PC-9 (cell line): ENCODE measurements at regions not wholly inside any gene's neighbourhood (a gene's known extent, or its start where the extent isn't known, plus 50 kb on each side); places are given as distances from the start of the nearest gene placed in this dataset.
"Not testable (repeated sequence)": the region's sequence is repeated elsewhere in the genome, so short reads cannot be mapped to it uniquely, and the experiment has no call there.

ENCODE experiments used
- BruUV-seq: library from RNA; stranded (reverse); fragments of 400-500 nt; replicated peaks from 2 replicates; lab custom pipeline; 2021; lab: Mats Ljungman, UMichigan
- CTCF ChIA-PET: fragments of 300-600 bp; sonication (Branson Sonifier 250); formaldehyde crosslinking; loops from one replicate; lab custom pipeline; 2022; ENCODE audit warnings: antibody characterized with exemption; lab: Charles Lee
- POLR2A ChIA-PET: fragments of 300-600 bp; sonication (Branson Sonifier 250); formaldehyde crosslinking; loops from one replicate; lab custom pipeline; 2022; ENCODE audit warnings: antibody characterized with exemption; ENCODE audit not compliant: unreplicated experiment; lab: Charles Lee
- DNase-seq, 2 experiments: peaks; one replicate each; pipeline versions ENCODE4 v3.0.0 to v3.0.0-alpha.2; 2015 to 2022; ENCODE audit warnings: mixed read lengths in 1 of 2
- H2AFZ ChIP-seq: fragments of 200-600 bp; sonication (generic); 2 replicates; pipeline ENCODE4 v1.8.1; 2017; ENCODE audit warnings: antibody characterized with exemption
- H3F3A ChIP-seq: fragments of 200-600 bp; sonication (generic); 2 replicates; pipeline ENCODE4 v1.8.1; 2017; ENCODE audit warnings: antibody characterized with exemption, mild to moderate bottlenecking, low read depth; ENCODE audit not compliant: insufficient read depth
- H3K27ac ChIP-seq: fragments of 200-600 bp; sonication (generic); 2 replicates; pipeline ENCODE4 v1.6.1; 2016; ENCODE audit warnings: mixed run types
- H3K27me3 ChIP-seq: fragments of 200-600 bp; sonication (generic); 2 replicates; pipeline ENCODE4 v1.6.1; 2016; ENCODE audit warnings: low read depth, mixed run types; ENCODE audit not compliant: insufficient read depth
- H3K36me3 ChIP-seq: fragments of 200-600 bp; sonication (generic); 2 replicates; pipeline ENCODE4 v1.6.1; 2016; ENCODE audit warnings: low read depth, mixed run types
- H3K4me1 ChIP-seq: fragments of 200-600 bp; sonication (generic); replicated peaks from 2 replicates; pipeline ENCODE4 v1.6.1; 2016; ENCODE audit warnings: mixed run types; ENCODE audit not compliant: insufficient read depth
- H3K4me2 ChIP-seq: fragments of 200-600 bp; sonication (generic); 2 replicates; pipeline ENCODE4 v1.6.1; 2017; ENCODE audit warnings: mixed run types
- H3K4me3 ChIP-seq: fragments of 200-600 bp; sonication (generic); 2 replicates; pipeline ENCODE4 v1.6.1; 2016; ENCODE audit warnings: mixed run types
- H3K79me2 ChIP-seq: fragments of 200-600 bp; sonication (generic); 2 replicates; pipeline ENCODE4 v1.6.1; 2017; ENCODE audit warnings: low read depth, mixed run types
- H3K9me2 ChIP-seq: fragments of 200-600 bp; sonication (generic); 2 replicates; pipeline ENCODE4 v1.8.1; 2017; ENCODE audit warnings: mild to moderate bottlenecking; ENCODE audit not compliant: insufficient read depth
- H3K9me3 ChIP-seq: fragments of 200-600 bp; sonication (generic); 2 replicates; pipeline ENCODE4 v1.8.1; 2016; ENCODE audit warnings: low read depth; ENCODE audit not compliant: insufficient read depth
- H4K20me1 ChIP-seq: fragments of 200-600 bp; sonication (generic); 2 replicates; pipeline ENCODE4 v1.8.1; 2017; ENCODE audit not compliant: insufficient read depth
- EZH2 ChIP-seq: fragments of 200-600 bp; sonication (generic); IDR thresholded peaks from 2 replicates; pipeline ENCODE4 v1.8.0; 2017; ENCODE audit warnings: antibody characterized with exemption, low read depth
- intact Hi-C: fragments of 100-400 bp; cut with micrococcal nuclease; formaldehyde crosslinking; loops from one replicate; pipeline ENCODE4 v1.10.0; 2022; ENCODE audit not compliant: unreplicated experiment
- TF ChIP-seq, protein P1 (sequence below): fragments of 200-600 bp; sonication (generic); conservative IDR thresholded peaks from 2 replicates; pipeline ENCODE4 v1.6.1; 2017; ENCODE audit warnings: mixed run types, antibody characterized with exemption, mild to moderate bottlenecking, moderate library complexity

DNA sequence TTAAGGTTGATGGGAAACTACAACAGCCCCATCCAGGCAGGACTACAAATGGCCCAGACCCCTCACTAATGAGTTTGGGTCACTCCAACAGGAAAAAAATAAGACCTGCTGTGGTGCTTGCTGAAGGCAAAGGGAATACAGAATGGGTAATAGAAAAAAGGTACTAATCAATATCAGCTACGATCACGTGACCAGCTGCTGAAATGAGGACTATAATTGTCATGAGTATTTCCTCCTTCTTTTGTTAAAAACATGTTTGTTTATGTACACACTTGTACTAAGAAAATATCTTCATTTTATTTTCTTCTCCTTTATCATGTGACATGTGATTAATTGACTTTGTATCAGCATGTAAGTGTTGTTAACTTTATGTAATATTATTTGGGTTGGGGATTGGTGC lies 199.9 kb downstream of the GJA1 start:
- Histone ChIP-seq H3K4me2 (no peak overlapping the region), H3K4me3 (no peak overlapping the region), H2AFZ (no peak overlapping the region), H3K36me3 (no peaks in the 10 kb centered on the region), H3K79me2 (no peaks in the 10 kb centered on the region), H3K9me3 (peaks cover 31% of the 10 kb centered on the region; the same call in 1 of the 2 replicates), H3K4me1 (no peaks in the 10 kb centered on the region), H3K27me3 (no peaks in the 10 kb centered on the region), H3K9me2 (no peaks in the 10 kb centered on the region), H4K20me1 (no peaks in the 10 kb centered on the region), H3F3A (no peaks in the 10 kb centered on the region), H3K27ac (no peak overlapping the region)
- no peak for DNase-seq
- intact Hi-C loops = no loop called here
- no TSS peak for BruUV-seq
- CTCF ChIA-PET = no interaction called here
- POLR2A ChIA-PET = no interaction called here
- no peak for TF ChIP-seq EZH2
- TF ChIP-seq, protein P1, sequence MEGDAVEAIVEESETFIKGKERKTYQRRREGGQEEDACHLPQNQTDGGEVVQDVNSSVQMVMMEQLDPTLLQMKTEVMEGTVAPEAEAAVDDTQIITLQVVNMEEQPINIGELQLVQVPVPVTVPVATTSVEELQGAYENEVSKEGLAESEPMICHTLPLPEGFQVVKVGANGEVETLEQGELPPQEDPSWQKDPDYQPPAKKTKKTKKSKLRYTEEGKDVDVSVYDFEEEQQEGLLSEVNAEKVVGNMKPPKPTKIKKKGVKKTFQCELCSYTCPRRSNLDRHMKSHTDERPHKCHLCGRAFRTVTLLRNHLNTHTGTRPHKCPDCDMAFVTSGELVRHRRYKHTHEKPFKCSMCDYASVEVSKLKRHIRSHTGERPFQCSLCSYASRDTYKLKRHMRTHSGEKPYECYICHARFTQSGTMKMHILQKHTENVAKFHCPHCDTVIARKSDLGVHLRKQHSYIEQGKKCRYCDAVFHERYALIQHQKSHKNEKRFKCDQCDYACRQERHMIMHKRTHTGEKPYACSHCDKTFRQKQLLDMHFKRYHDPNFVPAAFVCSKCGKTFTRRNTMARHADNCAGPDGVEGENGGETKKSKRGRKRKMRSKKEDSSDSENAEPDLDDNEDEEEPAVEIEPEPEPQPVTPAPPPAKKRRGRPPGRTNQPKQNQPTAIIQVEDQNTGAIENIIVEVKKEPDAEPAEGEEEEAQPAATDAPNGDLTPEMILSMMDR = no peak

DNA sequence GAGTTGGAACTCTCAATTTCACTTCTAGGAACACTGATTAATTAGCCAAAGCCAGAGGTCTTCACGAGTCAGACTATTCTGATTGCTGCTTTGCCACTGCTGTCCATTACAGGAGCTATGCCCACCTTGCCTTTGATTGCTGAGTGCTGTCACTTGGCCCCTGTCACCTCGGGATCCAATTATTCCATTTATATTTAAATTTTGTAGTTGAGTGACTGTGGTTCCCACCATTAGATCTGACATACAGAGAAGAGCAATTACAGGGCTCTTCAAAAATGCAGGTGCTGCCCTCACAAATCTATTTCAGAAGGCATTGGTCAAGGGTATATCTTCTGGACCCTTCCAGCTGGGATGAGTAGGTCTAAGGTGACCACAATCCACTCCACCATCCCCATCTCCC lies 200.8 kb downstream of the GJA1 start:
- H3K9me2 ChIP-seq, H4K20me1 ChIP-seq, H3F3A ChIP-seq, H3K4me3 ChIP-seq, DNase-seq, CTCF ChIA-PET, H3K4me2 ChIP-seq, H2AFZ ChIP-seq, H3K27ac ChIP-seq, POLR2A ChIA-PET, intact Hi-C loops, H3K36me3 ChIP-seq, H3K4me1 ChIP-seq, BruUV-seq, H3K79me2 ChIP-seq, H3K27me3 ChIP-seq: not testable (repeated sequence)
- H3K9me3 ChIP-seq = peaks cover 29% of the 10 kb centered on the region; the same call in 1 of the 2 replicates

DNA sequence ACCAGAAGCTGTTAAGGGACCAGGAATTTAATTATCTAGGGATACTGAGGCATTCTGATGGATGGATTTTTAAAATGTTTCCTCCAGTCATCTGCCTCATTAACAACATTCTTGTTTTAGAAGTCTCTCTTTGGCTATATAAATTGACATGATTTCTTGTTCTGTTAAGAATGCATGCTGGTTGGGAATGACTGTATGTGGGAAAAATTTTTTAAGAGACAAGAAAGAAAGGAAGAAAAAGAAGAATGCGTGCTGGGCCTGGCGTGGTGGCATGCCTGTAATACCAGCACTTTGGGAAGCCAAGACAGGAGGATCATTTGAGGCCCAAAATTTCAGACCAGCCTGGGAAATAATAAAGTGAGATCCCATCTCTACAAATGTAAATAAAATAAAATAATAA lies 203.6 kb downstream of the GJA1 start:
- ChIA-PET POLR2A (no interaction called here), CTCF (no interaction called here)
- H2AFZ ChIP-seq = no peak overlapping the region
- H3K4me1 ChIP-seq = no peaks in the 10 kb centered on the region
- no peaks in the 10 kb centered on the region for H3K36me3 ChIP-seq
- no peaks in the 10 kb centered on the region for H4K20me1 ChIP-seq
- TF ChIP-seq, protein P1 = no peak
- TF ChIP-seq EZH2 = no peak
- BruUV-seq = no TSS peak
- DNase-seq = no peak
- H3F3A ChIP-seq = no peaks in the 10 kb centered on the region
- H3K27ac ChIP-seq = no peak overlapping the region
- no peak overlapping the region for H3K4me2 ChIP-seq
- intact Hi-C loops = no loop called here
- H3K4me3 ChIP-seq = no peak overlapping the region
- H3K9me2 ChIP-seq = no peaks in the 10 kb centered on the region
- no peaks in the 10 kb centered on the region for H3K27me3 ChIP-seq
- H3K9me3 ChIP-seq = 0 out of 2 replicates have a peak, but pooled peaks cover 6% of the 10 kb centered on the region
- H3K79me2 ChIP-seq = no peaks in the 10 kb centered on the region

DNA sequence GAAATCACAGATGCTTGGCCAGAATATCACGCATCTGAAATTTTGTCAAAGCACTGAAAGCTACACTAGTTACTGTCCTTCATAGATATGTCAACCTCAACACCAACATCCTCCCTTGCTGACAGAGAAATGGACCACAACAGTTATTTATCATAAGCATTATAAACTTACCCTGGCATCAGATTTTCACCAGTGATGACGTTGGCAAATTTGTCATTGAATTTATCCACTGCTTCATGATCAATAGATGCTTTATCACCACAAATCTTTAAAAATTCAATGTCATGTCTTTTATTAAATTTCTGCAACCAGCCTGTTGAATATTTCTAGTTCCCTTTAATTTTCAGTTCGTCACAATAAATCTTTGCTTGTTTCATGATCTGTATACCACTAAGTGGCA lies 205.7 kb downstream of the GJA1 start:
- Histone ChIP-seq H4K20me1 (no peaks in the 10 kb centered on the region), H3K27ac (no peak overlapping the region), H3K4me1 (no peaks in the 10 kb centered on the region), H2AFZ (peak overlapping the region; percentile 9; the same call in 1 of the 2 replicates), H3K9me3 (0 out of 2 replicates have a peak, but pooled peaks cover under 1% of the 10 kb centered on the region), H3K4me2 (no peak overlapping the region), H3K4me3 (no peak overlapping the region), H3K9me2 (no peaks in the 10 kb centered on the region), H3K36me3 (no peaks in the 10 kb centered on the region), H3K27me3 (no peaks in the 10 kb centered on the region), H3K79me2 (no peaks in the 10 kb centered on the region), H3F3A (no peaks in the 10 kb centered on the region)
- no peak for DNase-seq
- BruUV-seq = no TSS peak
- intact Hi-C loops = no loop called here
- POLR2A ChIA-PET = no interaction called here
- TF ChIP-seq, protein P1 = no peak
- no peak for TF ChIP-seq EZH2
- CTCF ChIA-PET = no interaction called here
